ENCODE measurements at regions not wholly inside any gene's neighbourhood (a gene's known extent, or its start where the extent isn't known, plus 50 kb on each side); places are given as distances from the start of the nearest gene placed in this dataset.
A peak's percentile ranks its signal among the peaks of the same experiment; 100 is the strongest.

- no peak for DNase-seq
Measured at GRCh38 chr3:188974856-188975599, 196.7 kb upstream of the TPRG1 start.

DNA sequence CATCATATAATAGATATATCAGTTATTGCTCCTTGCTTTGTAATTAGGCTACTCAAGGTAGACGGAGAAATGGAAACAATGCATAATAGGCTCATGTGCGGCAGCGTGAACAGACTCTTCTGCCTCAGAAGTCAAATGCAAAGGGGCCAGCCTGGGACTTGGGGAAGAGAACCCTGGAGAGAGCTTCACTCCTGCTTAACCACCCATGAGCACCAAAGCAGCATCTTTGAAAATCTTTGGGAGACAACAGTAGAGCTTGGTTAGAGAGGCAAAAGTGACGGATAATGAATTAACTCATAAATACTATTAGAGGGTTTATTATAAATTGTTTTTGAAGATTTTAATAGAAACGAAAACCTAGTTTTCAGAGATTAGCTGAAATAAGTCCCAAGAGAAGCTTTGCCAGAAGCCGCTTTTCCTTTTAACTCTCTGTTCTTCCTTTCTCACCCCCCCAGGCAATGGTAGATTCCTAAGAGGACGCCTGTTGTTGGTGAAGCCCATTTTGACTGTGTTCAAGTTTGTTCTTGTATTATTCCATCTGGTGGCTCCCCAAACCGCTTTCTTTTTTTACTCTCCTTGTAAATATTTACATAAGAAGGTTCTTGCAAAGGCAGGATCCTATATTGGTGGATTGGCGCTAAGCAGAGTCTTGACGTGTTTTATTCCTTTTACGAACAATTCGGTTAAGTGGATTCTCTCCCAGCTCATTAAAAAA lies 196.0 kb upstream of the TPRG1 start:
- DNase-seq, result no peak

DNA sequence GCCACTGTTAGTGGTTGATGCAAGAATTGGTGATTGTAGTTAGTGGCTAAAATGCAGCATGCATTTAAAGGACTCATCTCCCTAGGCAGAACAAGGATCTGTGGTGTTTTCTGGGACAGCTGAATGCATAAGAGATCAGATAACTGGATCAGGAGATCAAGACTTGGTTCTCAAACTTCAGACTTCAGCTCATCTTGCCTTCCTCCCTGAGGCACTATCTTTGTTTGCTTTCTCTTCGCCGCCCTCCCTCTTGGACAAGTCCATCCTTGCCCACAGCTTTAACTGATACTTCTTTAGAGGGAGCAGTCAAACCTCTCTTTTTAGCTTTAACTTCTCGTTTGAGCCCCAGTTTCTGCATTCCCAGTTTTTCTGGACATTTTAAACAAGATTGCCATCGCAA lies 195.4 kb upstream of the TPRG1 start:
- no peak for DNase-seq

DNA sequence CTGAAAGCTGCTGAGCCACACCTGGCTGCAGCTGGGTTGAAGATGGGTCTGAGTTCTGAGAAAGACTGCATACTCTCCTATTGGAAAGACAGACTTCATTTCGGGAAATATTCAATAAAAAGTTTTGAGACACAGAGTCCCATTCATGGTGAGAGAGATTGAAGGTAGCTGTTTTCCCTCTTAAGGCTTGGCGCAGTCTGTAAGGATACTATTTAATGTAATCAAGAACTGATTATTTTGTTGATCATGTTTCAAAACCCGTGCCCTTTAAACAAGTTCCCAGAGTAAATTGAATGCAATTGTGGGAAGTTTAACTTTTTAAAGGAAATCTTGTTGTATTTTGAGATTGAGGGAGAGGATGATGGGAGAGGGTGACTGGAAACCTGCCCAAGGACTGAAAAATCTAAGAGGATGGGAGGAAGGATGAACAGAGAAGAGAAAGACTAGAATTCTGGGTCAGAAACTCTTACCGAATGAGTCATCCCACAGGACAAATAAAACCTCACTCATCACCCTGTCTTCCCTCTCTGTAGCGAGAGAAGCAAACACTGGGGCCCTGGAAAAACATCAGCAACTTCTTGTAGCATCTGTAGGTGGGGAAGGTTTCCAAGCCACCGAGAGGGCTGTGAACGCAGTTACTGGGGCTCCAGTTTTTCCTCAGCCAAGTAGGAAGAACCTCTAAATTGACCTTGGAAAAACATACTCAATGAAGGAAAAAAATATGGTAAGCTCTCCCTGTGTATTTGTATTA lies 193.2 kb upstream of the TPRG1 start:
- no peak for DNase-seq

- no peak for DNase-seq
Measured at GRCh38 chr3:188979248-188979647, 192.5 kb upstream of the TPRG1 start.

DNA sequence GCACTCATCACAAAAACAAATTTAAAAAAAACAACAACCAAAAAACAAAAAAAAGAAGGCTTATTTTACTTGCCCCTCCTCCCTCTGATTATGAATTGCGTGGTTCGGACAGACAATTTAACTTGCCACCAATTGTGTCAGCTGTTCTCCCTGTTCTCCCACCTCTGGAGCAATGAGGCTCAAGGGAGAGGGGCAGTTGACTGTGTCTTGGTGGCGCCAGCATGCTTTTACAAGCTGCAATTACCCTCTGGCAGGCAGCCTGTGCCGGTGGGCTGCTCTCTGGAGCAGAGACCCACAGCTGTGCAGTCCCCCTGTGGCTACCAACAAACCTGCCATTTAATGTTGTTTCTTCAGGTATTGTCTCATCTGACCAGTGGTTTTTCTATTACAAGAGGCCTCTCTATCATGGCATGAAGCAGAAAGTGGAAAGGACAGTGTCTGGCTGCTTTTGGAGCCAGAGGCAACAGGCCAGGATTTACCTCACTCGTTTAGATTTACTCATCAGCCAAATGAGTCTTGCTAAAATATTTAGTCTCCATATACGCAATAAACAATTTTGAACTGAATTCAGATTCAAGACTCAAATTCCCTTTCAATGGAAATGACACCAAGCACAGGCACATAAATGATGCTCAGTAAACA lies 192.0 kb upstream of the TPRG1 start:
- no peak for DNase-seq

- DNase-seq, result no peak
Measured at GRCh38 chr3:188993181-188993580, 178.6 kb upstream of the TPRG1 start.

DNA sequence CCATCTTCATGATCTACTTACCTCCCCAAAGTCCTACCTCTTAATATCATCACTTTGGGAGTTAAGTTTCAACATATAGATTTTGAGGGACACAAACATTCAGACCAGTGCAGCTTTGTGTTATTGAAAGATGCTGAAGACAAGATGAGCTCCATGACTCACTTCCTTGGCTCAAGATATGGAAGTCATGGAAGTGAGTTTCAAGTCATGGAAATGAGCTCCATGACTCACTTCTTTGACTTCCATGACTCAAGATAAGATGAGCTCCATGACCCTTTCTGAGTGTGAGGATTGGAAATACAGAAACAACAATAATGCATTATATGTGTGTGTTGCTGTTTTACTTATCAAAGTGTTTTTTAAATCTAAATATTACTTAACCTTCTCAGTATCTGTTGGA lies 170.2 kb upstream of the TPRG1 start:
- DNase-seq, result no peak

DNA sequence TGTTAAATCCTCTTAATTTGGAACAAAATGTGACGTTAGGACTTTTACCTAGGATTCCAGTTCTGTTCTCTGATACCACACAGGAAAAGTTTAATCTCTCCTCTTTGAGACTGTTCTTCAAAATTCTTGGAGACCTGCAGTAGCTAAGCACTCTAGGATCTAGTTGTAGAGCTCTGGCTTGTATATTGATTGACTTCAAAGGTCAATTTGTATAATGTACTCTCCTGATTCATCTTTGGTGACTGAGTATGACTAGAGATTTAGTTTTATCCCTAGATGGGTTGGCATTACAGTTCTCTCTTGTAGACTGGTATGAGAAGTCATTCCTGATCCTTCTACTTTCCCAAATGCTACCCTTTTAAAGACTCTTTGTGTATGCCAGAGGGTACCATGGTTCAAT lies 168.4 kb upstream of the TPRG1 start:
- no peak for DNase-seq

DNA sequence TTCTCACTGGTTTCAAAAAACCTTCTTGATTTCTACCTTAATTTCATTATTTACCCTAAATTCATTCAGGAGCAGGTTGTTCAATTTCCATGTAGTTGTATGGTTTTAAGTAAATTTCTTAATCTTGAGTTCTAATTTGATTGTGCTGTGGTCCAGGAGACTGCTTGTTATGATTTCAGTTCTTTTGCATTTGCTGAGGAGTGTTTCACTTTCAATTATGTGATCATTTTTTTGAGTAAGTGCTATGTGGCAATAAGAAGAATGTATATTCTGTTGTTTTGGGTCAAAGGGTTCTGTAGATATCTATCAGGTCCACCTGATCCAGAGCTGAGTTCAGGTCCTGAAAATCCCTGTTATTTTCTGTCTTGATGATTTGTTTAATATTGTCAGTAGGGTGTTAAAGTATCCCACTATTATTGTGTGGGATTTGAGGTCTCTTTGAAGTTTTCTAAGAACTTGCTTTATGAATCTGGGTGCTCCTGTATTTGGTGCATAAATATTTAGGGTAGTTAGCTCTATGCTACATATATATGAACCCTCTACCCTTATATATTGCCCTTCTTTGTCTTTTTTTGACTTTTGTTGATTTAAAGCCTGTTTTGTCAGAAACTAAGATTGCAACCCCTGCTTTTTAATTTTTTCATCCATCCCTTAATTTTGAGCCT lies 158.4 kb upstream of the TPRG1 start:
- no peak for DNase-seq

GRCh38 chr3:189014526-189014925 lies 157.2 kb upstream of the TPRG1 start:
- no peak for DNase-seq

GRCh38 chr3:189022576-189023466 lies 148.9 kb upstream of the TPRG1 start:
- DNase-seq, result peak; percentile 59

DNA sequence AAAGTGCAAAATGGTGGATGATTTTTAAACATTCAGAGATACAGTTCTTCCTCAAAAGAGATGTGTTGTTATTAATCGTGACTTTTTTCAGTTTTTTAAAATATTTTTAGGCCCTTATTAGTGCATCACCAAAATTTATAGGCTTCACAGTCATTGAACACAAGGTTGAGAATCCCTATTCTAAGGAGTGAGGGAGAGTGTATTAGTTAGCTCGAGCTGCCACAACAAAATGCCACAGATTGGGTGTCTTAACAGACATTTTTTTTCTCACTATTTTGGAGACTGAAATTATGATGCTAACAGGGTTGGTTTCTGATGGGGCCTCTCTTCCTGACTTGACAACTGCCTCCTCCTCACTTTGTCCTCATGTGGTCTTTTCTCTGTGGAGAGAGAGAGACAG lies 145.9 kb upstream of the TPRG1 start:
- no peak for DNase-seq

- no peak for DNase-seq
Measured at GRCh38 chr3:189027626-189028155, 144.1 kb upstream of the TPRG1 start.

- no peak for DNase-seq
Measured at GRCh38 chr3:189038773-189039745, 132.7 kb upstream of the TPRG1 start.

- DNase-seq, result no peak
Measured at GRCh38 chr3:189040656-189041335, 131.0 kb upstream of the TPRG1 start.

DNA sequence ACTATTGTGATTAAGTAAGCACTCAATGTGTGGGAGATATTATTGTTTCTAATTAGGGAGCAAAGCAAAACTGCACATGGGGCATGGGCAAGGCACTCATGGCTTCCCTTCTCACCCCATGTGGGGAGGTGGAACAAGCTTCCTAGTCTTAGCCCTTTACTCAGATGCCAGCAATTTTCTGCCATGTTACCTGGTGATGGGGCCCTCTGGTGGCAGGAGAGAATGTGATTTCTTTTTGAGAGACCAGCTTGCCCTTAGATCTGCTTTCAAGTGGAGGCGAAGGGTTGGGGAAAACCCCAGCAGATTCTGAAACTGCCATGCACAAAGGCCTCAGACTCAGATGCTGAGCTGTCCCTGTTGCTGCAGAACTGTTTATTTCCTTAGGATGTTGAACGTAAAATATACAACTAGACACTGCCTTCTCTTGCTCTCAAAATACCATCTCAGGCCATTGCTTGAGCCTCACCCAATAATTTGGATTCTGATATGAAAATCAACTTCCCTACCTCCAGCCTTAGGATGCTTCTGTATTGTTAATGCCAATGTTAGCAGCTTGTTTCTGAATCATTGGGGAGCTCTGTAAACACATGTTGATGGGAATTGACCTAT lies 130.2 kb upstream of the TPRG1 start:
- DNase-seq, result peak; percentile 83

DNA sequence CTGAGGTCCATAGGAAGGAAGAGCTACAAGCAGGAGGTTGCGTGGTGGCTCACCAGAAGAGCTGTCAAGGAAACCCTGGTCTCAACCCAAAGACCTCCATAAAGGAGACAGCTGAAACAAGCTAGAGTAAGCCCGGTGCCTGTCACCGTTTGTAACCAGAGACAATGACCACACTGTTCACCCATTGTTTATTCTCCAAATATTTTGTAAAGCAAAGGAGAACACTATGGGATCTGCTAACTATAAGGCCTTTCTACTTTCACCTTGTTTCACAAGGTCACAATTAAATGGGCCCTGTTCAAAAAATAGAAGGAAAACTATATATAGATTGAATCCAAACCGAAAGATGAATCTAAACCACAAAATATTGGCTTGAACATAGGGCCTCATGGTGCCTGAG lies 128.9 kb upstream of the TPRG1 start:
- DNase-seq, result no peak
